Activated naive CD8-positive, alpha-beta T cell treated with anti-CD3 and anti-CD28 coated beads, Interleukin-2, amount 50 U/mL, for 24 hours (primary cell): ENCODE measurements at regions not wholly inside any gene's neighbourhood (a gene's known extent, or its start where the extent isn't known, plus 50 kb on each side); places are given as distances from the start of the nearest gene placed in this dataset.

Experiments
- ATAC-seq: fragments of 150-1000 bp; cut with Tn5 transposase; one replicate; pipeline ENCODE4 v1.10.0; 2021
- DNase-seq: peaks from one replicate; pipeline ENCODE4 v3.0.0; 2021
- H3K27ac Mint-ChIP-seq: one replicate; pipeline ENCODE4 v1.8.0; 2021; ENCODE audit warnings: mild to moderate bottlenecking, mixed read lengths
- H3K27me3 Mint-ChIP-seq: one replicate; pipeline ENCODE4 v1.8.0; 2021; ENCODE audit warnings: mixed read lengths
- H3K36me3 Mint-ChIP-seq: one replicate; pipeline ENCODE4 v1.8.0; 2021; ENCODE audit warnings: low read depth, mixed read lengths
- H3K4me1 Mint-ChIP-seq: one replicate; pipeline ENCODE4 v1.8.0; 2021; ENCODE audit warnings: mixed read lengths
- H3K4me3 Mint-ChIP-seq: one replicate; pipeline ENCODE4 v1.8.0; 2021; ENCODE audit warnings: mild to moderate bottlenecking, moderate library complexity, mixed read lengths
- H3K9me3 Mint-ChIP-seq: one replicate; pipeline ENCODE4 v1.8.0; 2021; ENCODE audit warnings: mixed read lengths

GRCh38 chr1:78231894-78232293, 186.1 kb downstream of the GIPC2 start:
- H3K4me3 Mint-ChIP-seq, result no peak overlapping the region
- H3K27me3 Mint-ChIP-seq, result peaks cover 4% of the 10 kb centered on the region
- no peak for DNase-seq
- H3K27ac Mint-ChIP-seq, result no peak overlapping the region
- no peak for ATAC-seq
- no peaks in the 10 kb centered on the region for H3K4me1 Mint-ChIP-seq
- no peaks in the 10 kb centered on the region for H3K36me3 Mint-ChIP-seq
- H3K9me3 Mint-ChIP-seq, result no peaks in the 10 kb centered on the region

DNA sequence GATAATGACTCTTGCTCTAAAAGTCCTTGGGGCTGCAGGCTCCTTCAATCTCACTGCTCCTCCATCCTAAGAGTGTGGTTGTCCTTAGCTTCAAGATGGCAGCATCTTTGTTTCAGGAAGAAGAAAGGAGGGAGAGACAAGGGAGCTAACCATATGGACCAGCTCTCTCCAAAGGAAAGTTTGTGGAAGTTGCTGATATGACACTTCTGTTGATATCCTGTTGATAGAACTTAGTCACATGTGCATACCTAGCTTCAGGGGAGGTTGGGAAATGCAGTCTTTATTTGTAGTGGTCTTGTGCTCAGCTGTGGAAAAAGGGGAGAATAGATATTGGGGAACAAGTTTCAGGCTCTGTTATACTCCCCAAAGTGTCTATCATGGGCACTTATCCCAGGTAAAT, 186.9 kb downstream of the GIPC2 start:
- no peaks in the 10 kb centered on the region for H3K36me3 Mint-ChIP-seq
- ATAC-seq (no peak), DNase-seq (no peak)
- H3K27ac Mint-ChIP-seq, result no peak overlapping the region
- H3K4me1 Mint-ChIP-seq, result no peaks in the 10 kb centered on the region
- H3K9me3 Mint-ChIP-seq, result no peaks in the 10 kb centered on the region
- H3K27me3 Mint-ChIP-seq, result peaks cover 4% of the 10 kb centered on the region
- H3K4me3 Mint-ChIP-seq, result no peak overlapping the region

GRCh38 chr1:78234496-78234895, 188.7 kb downstream of the GIPC2 start:
- Mint-ChIP-seq H3K27ac (no peak overlapping the region), H3K4me3 (no peak overlapping the region)

DNA sequence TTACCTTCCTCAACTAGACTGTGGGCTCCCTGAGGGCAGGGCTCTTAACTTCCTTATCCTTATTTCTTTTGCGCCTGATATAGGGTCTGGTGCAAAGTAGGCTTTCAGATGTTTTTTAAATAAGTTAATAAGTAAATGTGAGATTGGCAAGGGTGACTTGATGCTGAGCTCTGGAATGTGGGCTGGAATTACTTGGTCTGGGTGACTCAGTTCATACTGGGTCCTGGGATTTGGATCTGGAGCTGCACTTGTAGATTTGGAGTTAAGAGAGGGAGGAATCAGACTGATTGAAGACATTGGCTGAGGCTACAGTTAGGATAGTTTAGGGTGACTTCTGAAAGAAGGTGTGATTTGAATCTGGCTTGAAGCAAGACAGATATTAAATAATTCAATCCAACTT, 190.9 kb downstream of the GIPC2 start:
- ATAC-seq (no peak), DNase-seq (no peak)
- Mint-ChIP-seq H3K27ac (no peak overlapping the region), H3K27me3 (peaks cover 2% of the 10 kb centered on the region), H3K36me3 (no peaks in the 10 kb centered on the region), H3K9me3 (no peaks in the 10 kb centered on the region), H3K4me1 (no peaks in the 10 kb centered on the region), H3K4me3 (no peak overlapping the region)

More at GRCh38 chr1:78234496-78234895, 188.7 kb downstream of the GIPC2 start:
- ATAC-seq (no peak), DNase-seq (no peak)
- no peaks in the 10 kb centered on the region for H3K4me1 Mint-ChIP-seq
- H3K27me3 Mint-ChIP-seq, result peaks cover 4% of the 10 kb centered on the region
- H3K9me3 Mint-ChIP-seq, result no peaks in the 10 kb centered on the region
- H3K36me3 Mint-ChIP-seq, result no peaks in the 10 kb centered on the region

GRCh38 chr1:78237364-78237916, 191.7 kb downstream of the GIPC2 start:
- Mint-ChIP-seq H3K4me3 (no peak overlapping the region), H3K36me3 (no peaks in the 10 kb centered on the region), H3K4me1 (no peaks in the 10 kb centered on the region), H3K27me3 (no peaks in the 10 kb centered on the region), H3K27ac (no peak overlapping the region), H3K9me3 (no peaks in the 10 kb centered on the region)
- no peak for DNase-seq
- ATAC-seq, result no peak

- no peak for DNase-seq
- Mint-ChIP-seq H3K36me3 (no peaks in the 10 kb centered on the region), H3K27me3 (no peaks in the 10 kb centered on the region), H3K27ac (no peak overlapping the region), H3K4me1 (no peaks in the 10 kb centered on the region), H3K4me3 (no peak overlapping the region), H3K9me3 (no peaks in the 10 kb centered on the region)
- no peak for ATAC-seq
These were observed 194.4 kb downstream of the GIPC2 start for GRCh38 chr1:78240191-78240590.

- no peak overlapping the region for H3K27ac Mint-ChIP-seq
These were observed 195.0 kb downstream of the GIPC2 start for GRCh38 chr1:78240755-78241154.

DNA sequence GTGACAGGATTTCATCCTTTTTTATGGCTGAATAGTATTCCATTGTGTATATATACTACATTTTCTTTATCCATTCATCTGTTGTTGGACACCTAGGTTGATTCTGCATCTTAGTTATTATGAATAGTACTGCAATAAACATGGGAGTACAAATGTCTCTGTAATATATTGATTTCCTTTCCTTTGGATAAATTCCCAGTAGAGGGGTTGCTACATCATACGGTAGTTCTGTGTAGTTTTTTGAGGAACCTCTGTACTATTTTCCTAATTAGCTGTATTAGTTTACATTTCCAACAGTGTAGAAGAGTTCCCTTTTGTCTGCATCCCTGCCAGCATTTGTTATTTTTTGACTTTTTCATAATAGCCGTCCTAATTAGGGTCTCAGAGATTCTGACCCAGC, 201.3 kb downstream of the GIPC2 start:
- Mint-ChIP-seq H3K27ac (no peak overlapping the region), H3K4me1 (no peaks in the 10 kb centered on the region), H3K36me3 (no peaks in the 10 kb centered on the region), H3K4me3 (no peak overlapping the region), H3K9me3 (peaks cover 6% of the 10 kb centered on the region), H3K27me3 (no peaks in the 10 kb centered on the region)
- no peak for DNase-seq
- ATAC-seq, result no peak

More at GRCh38 chr1:78240755-78241154, 195.0 kb downstream of the GIPC2 start:
- H3K27me3 Mint-ChIP-seq, result no peaks in the 10 kb centered on the region
- H3K4me1 Mint-ChIP-seq, result no peaks in the 10 kb centered on the region
- DNase-seq (no peak), ATAC-seq (no peak)
- no peak overlapping the region for H3K4me3 Mint-ChIP-seq
- no peaks in the 10 kb centered on the region for H3K36me3 Mint-ChIP-seq
- H3K9me3 Mint-ChIP-seq, result no peaks in the 10 kb centered on the region

DNA sequence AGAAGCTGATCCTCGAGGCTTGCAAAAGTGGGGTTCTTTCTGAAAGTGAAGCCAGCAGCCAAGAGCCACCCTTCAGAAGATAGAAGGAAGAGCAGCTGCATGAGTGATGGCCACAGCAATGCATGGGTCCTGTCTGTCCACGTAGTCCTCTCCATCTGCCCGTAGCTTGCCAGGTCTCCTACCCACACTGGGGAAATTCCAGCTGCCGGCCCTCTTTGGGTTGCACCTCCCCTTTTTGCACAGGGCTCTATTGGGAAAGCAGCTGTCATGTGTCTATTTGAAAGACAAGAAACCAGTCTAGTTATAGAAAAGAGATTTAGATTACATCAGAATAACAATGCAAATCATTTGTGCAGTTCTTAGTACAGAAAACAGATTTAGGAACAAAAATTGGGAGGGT, 204.4 kb downstream of the GIPC2 start:
- H3K27me3 Mint-ChIP-seq, result no peaks in the 10 kb centered on the region
- ATAC-seq, result no peak

GRCh38 chr1:78254517-78254916, 208.8 kb downstream of the GIPC2 start:
- no peak for DNase-seq
- H3K4me1 Mint-ChIP-seq, result no peaks in the 10 kb centered on the region

More for the DNA sequence above, 204.4 kb downstream of the GIPC2 start:
- no peak for DNase-seq
- Mint-ChIP-seq H3K36me3 (no peaks in the 10 kb centered on the region), H3K4me3 (no peak overlapping the region), H3K4me1 (no peaks in the 10 kb centered on the region), H3K9me3 (peaks cover 6% of the 10 kb centered on the region), H3K27ac (no peak overlapping the region)

GRCh38 chr1:78255383-78255782, 209.6 kb downstream of the GIPC2 start:
- ATAC-seq (no peak), DNase-seq (no peak)
- Mint-ChIP-seq H3K4me3 (no peak overlapping the region), H3K9me3 (no peaks in the 10 kb centered on the region), H3K4me1 (no peaks in the 10 kb centered on the region), H3K27me3 (no peaks in the 10 kb centered on the region), H3K27ac (no peak overlapping the region), H3K36me3 (no peaks in the 10 kb centered on the region)

More at GRCh38 chr1:78254517-78254916, 208.8 kb downstream of the GIPC2 start:
- Mint-ChIP-seq H3K9me3 (no peaks in the 10 kb centered on the region), H3K36me3 (no peaks in the 10 kb centered on the region), H3K4me3 (no peak overlapping the region), H3K27me3 (no peaks in the 10 kb centered on the region), H3K27ac (no peak overlapping the region)
- no peak for ATAC-seq

DNA sequence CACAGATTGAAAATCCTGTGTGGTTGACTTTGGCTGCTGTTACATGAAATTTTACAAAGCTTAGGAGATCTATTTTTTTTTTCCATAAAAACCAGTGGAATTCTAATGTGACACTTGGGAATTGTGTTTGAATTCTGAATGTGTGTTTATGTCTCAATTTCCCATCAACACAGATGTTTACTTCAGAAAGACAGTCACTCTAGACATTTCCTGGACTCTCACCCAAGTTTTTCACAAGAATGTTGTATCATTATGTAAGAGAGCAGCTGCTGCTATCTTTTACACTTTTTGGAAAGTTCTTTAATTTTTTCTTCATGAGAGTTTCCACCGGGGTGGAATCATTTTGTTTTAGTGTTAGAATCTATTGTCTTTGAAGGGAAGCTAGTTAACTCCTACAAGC, 210.1 kb downstream of the GIPC2 start:
- Mint-ChIP-seq H3K9me3 (no peaks in the 10 kb centered on the region), H3K4me3 (no peak overlapping the region), H3K36me3 (no peaks in the 10 kb centered on the region), H3K4me1 (no peaks in the 10 kb centered on the region), H3K27ac (no peak overlapping the region), H3K27me3 (no peaks in the 10 kb centered on the region)
- ATAC-seq (no peak), DNase-seq (no peak)

DNA sequence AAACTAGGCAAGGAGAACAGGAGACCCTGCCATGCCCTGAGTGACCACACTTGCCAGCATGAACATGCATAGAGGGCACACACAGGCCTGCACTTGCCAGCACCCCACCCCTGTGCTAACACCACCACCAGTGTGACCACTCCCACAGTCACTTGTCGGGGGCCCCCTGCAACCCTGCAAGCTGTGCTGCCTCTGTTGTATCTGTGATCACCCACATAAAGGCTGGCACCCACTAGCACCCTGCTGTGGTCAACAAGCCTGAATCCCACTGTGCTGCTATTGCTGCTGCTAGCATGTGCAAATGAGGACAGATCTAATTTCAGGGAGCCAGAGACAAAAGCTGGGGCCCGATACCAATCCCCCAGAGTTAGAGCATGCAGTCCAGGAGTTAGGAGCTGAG, 217.7 kb downstream of the GIPC2 start:
- Mint-ChIP-seq H3K36me3 (no peaks in the 10 kb centered on the region), H3K27me3 (no peaks in the 10 kb centered on the region), H3K9me3 (peaks cover 4% of the 10 kb centered on the region), H3K27ac (no peak overlapping the region), H3K4me3 (no peak overlapping the region), H3K4me1 (no peaks in the 10 kb centered on the region)
- DNase-seq, result no peak
- ATAC-seq, result no peak

GRCh38 chr1:78263946-78264345, 218.2 kb downstream of the GIPC2 start:
- no peak overlapping the region for H3K4me3 Mint-ChIP-seq
- peaks cover 4% of the 10 kb centered on the region for H3K9me3 Mint-ChIP-seq
- no peak for ATAC-seq
- no peaks in the 10 kb centered on the region for H3K36me3 Mint-ChIP-seq
- H3K4me1 Mint-ChIP-seq, result no peaks in the 10 kb centered on the region
- DNase-seq, result no peak
- no peak overlapping the region for H3K27ac Mint-ChIP-seq
- H3K27me3 Mint-ChIP-seq, result no peaks in the 10 kb centered on the region

GRCh38 chr1:78267513-78268218, 221.9 kb downstream of the GIPC2 start:
- Mint-ChIP-seq H3K27me3 (no peaks in the 10 kb centered on the region), H3K27ac (no peak overlapping the region), H3K36me3 (no peaks in the 10 kb centered on the region), H3K9me3 (peaks cover 4% of the 10 kb centered on the region), H3K4me3 (no peak overlapping the region), H3K4me1 (no peaks in the 10 kb centered on the region)
- ATAC-seq (no peak), DNase-seq (no peak)
